ENCODE measurements at regions not wholly inside any gene's neighbourhood (a gene's known extent, or its start where the extent isn't known, plus 50 kb on each side); places are given as distances from the start of the nearest gene placed in this dataset.
"Not testable (repeated sequence)": the region's sequence is repeated elsewhere in the genome, so short reads cannot be mapped to it uniquely, and the experiment has no call there.

DNA sequence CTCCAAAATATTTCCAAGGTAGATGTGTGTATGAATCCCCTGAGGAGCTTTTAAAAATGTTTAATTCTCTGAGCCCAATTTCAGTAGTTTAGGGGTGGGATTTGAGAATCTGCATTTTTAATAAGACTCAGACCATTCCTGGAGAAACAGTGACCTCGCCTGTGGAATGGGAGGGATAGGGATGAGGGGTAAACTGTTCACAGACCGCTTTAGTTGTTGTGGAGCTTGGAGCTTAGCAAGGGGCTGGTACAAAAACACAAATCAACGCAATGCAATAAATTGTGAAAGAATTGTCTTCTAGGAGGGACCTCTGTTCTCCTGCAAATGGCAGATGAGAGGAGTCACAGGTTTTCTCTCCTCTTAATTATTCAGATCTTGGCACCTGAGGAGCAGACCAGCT lies 239.3 kb upstream of the SULF2 start:
- no peak for DNase-seq

DNA sequence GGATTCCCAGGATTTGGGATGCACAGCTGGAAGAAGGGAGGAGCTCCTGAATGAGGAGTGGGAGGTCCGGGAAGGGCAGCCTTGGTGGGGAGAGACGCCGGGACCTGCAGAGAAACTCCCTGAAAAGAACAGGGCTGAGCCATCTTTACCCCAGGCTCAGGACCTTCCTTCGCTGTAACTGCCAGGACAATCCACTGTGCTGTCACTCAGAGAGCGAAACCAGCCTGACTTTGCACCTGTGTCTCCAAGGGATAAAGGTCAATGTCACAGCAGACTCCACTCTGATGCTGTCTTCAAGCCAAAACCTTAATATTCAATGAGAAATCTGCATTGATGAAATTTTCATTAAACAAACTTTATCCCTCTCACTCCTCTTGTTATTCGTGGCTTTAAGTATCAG lies 235.4 kb upstream of the SULF2 start:
- DNase-seq = not testable (repeated sequence)

DNA sequence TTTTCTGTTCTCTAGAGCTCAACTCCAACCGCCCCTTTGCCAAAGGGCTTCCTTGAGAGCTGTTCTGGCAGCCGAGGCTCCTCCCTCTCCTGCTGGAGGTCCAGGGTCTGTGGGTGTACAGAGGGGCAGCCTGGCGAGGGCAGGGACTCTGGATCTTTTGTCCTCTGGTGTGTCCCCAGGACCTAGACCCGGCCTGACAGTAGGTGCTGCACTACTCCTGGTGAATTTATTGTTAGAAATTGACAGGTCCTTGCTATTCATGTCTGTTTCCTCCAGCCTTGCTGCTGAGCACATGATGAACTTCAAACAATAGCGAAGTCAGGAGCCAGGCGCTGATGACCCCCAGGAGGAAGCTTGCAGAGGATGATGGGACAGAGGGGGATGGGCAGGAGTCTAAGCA lies 234.7 kb upstream of the SULF2 start:
- no peak for DNase-seq

DNA sequence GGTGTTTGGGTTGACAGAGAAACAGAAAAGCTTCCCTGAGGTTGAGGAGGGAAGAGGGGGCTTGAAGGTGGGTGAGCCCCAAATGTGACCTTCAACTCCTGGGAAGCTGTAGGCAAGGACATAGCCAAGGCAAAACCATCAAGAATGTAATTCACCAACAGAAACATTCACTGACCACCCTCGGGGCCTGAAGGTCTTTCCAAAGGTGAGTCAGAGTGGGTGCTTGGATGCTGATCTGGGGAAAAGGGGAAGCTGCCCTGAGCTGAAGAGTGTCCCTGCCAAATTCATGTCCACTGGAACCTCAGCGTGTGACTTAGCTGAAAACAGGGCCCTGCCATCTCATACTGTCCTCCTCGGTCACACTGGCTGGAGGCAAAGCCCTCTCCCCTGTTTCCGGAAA lies 234.2 kb upstream of the SULF2 start:
- no peak for DNase-seq

DNA sequence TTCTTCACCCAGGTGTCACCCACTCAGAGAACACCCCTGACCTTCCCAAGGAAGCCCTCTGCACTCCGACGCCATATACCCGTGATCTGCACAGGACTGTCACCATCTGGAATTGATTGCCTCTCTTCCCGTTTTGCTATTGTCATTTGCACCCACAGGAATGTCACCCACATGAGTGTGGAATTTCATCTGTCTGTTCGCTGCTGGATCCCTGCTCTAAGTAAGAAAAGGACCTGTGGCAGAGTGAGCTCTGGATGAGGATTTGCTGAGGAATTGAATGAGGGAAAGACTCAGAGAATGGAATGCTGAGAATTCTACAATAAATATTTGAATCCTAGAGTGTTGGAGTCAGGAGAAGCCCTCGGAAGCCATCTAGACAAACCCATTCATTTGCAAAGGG lies 233.6 kb upstream of the SULF2 start:
- not testable (repeated sequence) for DNase-seq

DNA sequence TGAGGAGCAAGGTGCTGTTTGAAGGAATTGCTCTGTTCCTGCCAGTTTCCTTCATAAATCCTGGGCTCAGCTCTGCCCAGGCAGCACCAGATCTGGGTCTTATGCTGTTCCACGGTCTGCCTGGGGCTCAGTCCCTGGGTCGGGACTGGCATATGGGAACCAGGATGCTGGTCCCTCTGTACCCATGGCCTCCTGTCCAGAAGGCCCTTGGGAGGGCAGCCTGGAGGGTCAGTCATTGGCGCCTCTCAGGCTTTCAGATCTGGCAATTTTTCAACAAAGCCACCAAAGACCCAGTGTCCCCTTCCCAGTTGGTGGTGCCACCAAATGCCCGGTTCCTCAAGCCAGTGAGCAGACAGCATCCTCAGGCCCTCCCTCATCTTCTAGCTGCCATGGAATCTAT lies 232.7 kb upstream of the SULF2 start:
- DNase-seq = no peak

DNA sequence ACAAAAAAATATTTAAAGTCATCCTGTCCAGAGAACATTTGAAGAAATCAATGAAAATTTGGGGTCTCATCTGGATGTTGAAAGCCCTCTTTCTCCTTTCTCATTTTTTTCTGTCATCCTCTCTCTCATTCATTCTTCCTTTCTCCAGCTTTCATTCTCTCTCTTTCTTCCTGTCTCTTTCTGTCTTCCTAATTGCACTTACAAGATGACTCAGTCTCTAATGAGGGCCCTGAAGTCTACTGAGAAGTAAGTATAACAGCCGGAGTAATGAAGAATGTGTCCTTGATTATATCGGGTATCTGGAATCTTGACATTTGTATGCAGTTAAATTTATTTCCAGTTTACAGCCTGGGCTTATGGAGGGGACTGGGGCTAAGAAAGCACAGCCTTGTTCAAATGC lies 232.2 kb upstream of the SULF2 start:
- no peak for DNase-seq

DNA sequence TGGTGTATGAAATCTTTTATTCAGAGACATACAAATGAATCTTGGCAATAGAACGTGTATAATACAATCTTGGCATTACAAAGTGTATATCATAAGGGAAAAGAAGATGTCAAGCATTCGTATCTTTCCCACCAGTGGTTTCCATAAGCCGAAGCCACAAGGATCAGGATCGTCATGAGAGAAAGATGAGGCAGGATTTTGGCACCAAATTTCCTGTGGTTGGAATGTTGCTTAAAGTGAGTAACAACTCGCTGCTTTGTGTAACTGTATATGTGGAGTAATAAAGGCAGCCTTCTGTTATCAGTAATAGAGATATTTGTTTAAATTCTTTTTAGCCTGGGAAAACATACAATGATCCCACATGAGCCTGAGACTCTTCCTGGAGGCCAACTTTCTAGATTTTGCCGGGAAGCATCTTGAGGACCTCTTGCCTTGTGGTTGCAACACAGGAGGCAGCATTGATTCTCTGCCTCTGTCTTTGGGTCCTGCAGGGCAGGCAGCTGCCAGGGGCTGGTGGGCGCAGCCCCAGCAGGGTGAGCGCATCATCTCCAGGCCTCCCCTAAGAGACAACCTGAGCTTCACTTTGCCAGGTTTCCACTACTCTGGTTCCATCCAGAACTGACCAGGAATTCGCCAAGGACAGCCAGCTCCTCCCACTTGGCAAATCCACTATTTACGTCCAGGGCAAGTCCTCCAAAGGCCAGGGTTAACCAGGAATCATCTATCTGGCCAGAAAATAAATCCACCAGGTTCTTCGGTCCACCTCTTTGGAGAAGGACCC lies 230.9 kb upstream of the SULF2 start:
- DNase-seq = no peak

DNA sequence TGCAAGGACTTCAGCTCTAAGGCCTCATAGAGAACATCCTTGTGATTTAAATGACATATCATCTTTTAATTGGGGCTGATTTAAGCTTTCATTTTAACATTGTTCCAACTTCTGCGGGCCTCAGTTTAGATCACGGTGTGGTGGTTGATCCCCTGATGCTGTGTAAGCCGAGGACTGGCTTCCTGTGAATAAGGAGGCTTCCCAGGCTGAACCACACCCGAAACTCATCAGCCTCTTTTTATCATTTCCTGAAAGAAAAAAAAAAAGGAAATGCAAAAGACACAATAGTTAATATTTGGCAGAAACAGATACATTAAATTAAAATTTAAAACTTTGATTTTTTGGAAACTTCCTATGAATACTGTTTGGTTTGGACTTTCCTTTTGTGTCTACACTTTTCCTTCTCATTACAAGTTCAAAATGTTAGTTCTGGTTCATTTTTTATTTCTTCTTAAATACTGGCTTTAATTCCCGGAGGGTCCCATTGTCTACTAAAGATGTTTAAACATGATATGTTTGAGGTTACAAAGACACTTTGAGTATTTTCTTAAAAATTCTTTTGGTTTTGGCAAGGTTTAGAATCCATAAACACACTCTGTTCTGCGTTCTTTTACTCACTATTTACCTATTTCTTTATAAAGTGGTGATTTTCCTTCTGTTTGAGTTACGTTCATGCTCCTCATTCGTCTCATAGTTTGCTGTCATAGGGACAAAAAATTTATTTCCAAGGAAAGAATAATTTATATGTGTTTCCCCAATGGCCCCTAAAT lies 230.0 kb upstream of the SULF2 start:
- no peak for DNase-seq

DNA sequence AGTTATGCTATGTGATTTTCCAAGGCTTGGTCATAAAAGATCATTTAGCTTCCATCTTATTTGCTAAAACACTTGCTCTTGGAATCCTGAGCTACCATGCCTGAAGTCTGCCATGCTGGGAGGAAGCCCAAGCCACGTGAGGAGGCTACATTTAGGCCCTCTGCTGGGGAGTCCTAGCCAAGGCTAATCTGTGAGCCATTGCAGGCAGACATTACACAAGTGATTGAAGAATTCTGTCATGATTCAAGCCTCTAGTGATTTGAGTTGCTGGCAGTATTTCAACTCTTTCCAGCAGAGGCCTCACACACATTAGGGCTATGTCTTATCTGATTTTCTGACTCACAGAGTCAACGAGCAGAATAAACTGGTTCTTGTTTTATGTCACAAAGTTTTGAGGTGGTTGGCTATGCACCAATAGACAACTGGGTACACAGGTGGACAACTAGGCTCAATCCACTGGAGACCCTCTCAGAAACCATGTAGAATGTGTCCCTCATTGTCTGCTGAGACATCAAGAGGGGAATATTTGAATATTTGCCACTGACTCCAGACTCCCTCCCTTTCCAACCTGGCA lies 227.2 kb upstream of the SULF2 start:
- DNase-seq = no peak

DNA sequence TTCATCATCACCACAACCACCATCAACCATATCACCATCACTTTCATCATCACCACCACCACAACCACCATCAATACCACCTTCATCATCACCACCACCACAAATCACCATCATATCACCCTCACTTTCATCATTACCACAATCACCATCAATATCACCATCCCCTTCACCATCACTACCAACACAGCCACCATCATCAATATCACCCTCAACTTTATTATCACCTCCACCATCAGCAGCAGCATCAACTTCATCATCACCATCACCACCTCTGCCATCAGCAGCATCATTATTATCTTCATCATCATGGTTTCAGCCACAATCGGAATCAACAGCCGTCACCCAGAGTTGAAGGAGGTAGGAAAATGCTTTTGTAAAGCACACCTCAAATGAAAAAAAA lies 225.7 kb upstream of the SULF2 start:
- DNase-seq = no peak

DNA sequence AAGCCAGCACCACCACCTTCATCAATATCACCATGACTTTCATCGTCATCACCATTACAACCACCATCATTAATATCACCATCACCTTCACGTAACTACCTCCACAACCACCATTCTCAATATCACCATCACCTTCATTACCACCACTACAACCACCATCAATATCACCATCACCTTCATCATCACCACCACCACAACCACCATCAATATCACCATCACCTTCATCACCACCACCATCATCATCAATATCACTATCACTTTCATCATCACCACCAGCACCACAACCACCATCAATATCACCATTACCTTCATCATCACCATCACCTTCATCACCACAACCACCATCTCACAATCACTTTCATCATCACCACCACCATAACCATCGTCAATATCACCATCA lies 225.3 kb upstream of the SULF2 start:
- no peak for DNase-seq

DNA sequence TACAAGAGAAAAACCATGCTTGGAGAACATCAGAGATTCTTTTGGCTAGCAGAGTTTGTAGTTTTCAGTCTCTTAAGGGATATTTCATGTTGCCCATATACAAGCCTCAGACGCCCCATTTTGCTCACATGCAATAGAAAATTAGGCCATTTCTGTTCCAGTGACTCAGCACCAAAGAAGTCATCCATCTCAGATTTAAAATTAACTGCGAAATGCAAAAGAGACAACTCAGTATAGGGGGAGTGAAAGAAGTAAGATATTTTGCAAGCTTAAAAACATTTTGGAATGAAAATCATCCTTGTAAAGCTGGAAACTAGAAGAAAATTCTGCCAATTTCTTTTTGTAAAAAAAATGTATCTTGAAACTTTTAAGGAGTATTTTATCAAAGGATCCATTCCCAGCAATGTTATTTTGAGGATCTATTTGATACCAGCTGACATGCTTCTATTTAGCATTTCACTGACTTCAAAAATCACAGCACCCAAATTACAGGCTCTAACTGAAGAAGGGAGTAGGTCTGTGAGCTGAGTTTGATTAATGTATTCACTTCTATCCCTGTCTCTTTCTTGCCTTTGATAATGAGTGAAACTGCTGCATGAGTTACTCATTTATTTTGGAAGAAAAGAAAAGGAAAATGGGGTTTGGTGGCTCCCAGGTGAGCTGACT lies 223.7 kb upstream of the SULF2 start:
- DNase-seq = no peak

DNA sequence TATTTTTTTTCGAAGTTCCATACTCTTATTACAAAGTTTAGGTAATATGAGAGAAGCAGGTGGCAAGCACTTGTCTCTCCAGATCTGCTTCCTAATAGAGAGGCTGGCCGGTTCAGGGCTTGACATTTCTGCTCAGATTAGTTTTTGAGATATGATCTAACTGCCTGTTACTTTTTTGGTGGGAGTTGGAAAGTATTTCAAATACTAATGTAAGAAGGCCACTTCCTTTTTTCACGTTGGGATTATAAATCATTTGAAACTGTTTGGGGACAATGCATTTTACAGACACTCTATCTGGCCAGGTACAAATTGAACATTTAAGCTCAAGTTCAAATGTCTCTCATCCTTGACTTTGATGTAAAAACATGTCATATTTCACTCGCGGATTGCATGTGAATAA lies 222.1 kb upstream of the SULF2 start:
- no peak for DNase-seq

DNA sequence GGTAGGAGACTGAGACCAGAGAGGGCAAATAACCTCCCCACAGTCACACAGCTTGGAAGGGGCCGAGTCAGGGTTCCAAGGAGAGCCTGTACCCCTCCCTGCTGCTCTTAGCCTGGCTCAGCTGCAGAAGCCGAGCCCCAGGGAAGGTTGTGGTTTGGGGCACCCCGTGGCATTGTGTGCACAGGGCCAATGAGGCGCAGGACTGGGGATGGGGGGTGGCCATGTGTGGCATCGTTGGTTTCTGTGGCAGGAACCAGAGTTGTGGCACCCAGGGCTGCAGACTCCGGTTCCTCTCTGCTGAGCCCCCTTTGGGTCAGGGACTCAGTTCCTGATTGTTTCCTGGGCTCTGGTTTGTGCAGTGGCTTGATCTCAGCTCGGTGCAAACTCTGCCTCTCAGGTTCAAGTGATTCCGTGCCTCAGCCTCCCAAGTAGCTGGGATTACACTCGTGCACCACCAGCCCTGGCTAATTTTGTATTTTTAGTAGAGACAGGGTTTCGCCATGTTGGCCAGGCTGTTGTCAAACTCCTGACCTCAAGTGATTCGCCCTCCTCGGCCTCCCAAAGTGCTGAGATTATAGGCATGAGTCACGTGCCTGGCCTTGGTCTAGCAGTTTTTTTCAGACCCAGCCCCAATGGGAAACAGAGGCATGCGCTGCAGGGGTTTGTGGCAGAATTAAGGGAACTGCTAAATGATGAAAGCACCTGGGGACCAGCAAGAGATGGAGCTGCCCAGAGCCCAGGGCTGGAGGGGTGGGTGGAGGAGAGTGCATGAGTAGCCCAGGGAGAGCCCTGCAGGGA lies 221.0 kb upstream of the SULF2 start:
- DNase-seq = no peak

DNA sequence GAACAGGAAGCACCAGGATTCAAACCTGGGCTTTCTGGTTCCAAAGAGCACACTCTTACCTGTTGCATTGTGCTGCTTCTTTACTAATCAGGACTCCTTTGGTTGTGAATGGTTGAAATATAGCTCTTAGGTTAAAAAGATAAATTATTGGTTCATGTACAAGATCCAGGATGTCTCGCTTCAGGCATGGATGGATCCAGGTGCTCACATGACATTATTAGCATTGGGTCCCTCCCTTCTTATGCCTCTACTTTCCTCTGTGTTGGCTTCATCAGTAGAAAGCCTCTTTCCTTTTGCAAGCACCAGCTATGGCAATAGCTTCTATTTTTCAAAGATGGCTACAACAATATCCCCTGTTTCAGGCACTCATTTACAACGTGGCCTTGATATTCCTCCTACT lies 217.7 kb upstream of the SULF2 start:
- DNase-seq = no peak

DNA sequence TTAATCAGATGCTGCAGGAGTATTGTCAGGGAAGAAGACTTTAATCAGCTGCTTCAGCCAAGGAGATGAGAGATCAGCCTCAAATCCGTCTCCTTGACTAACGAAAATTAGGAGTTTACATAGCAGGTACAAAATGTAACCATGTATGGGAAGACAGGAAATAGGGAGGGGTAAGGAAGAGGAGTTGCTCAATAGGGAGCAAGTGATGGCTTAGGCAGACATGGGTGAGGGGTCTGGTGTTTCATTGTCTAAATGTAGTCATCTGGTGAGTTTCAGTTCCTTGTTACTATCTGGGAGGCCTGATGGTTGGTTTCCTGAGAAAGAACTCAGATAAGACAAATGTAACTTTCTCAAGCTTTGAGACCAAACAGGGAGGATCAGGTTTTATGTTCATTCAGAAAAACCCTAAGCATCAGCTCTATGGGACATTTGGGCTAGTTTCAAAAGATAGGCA lies 217.3 kb upstream of the SULF2 start:
- no peak for DNase-seq

DNA sequence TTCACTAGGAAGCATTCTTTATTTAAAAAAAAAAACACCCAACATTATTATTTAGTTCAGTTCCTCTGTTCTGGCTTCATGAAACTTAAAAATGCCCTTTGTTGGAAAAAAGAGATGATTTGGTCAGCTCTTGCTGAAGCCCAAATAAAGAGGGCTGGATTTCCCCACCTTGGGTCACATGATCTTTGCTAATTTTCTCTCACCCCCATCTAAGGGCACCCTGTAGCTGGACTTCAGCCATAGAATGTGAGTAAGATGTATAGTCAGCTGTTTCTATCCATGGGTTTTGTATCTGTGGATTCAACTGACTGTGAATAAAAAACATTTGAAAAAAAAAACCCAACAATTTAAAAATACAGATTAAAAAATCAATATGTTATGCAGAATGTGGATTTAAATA lies 213.9 kb upstream of the SULF2 start:
- no peak for DNase-seq

DNA sequence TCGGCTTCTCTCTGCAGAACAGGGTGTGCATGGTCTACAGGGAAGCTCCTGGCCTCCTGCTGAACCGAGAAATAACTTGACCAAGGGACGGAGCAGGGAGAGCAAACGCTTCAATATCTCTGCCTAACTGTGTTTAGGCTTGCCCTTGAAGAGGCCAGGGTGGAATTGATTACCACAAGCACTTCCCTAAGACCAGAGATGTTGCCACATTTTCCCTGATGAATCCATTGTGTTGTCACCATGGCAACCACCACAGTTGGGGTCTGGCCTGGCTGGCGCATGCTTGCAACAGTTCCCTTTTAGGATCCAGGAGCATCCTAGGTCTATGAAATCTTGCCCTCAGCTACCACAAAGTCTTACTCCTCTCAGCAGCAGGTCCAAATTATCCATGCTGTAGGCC lies 213.5 kb upstream of the SULF2 start:
- DNase-seq = no peak

DNA sequence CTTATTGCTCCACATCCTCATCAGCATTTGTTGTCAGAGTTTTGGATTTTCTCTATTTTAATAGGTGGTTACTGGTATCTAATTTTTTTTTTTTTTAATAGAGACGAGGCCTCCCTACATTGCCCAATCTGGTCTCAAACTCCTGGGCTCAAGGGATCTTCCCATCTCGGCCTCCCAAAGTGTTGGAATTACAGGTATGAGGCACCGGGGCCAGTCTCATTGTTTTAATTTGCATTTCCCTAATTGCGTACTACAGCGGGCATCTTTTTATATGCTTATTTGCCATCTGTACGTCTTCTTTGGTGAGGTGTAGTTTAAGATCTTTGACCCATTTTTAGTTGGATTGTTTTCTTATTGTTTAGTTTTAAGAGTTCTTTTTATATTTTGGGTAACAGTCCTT lies 210.4 kb upstream of the SULF2 start:
- DNase-seq = no peak

DNA sequence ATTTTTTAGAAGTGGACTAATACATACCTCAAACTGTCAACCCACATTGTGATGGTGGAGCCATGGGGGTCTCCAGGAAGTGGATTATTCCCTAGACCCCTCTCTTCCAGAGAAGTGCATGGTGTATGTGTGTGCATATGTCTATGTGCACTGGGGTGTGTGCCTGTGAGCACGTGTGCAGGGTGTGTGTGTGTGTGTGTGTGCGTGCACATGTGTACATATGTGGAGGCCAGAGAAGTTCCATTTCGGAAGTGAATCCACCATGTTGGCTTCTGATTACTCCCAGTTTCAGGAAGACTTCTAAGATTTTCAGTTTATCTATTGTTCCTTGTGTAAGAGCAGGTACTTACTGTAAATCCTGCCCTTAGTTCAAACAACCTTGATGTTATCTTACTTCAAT lies 208.5 kb upstream of the SULF2 start:
- no peak for DNase-seq

DNA sequence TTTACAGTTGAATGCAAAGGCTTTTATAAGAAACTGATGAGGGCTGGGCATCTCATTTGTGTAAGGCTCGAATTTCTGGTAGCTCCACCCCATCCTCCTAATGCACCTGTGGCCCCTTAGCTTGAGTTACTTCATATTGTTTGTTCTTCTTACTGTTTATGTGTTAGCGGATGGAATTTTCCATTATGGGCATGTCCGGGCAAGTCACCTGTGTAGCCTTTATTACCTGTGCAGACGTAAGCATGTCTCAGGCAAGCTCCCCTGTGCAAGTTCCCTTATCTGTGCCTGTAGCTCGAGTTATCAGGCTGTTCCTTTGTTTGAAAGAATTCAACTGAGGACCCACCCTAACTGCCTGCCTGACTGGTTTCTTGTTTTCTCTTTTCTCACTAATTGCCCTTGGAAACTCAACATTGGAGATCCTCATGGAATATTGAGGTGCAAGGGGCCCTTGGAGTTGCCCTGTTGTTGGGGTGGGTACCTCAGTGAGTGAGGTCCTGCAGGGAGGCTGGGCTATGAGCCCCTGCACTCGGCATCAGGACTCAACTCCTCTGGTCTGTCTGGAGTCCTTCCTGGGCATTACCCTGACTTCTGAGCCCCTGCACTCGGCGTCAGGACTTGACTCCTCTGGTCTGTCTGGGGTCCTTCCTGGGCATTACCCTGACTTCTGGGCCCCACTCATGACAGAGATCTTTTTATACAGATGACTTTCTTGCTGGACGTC lies 207.9 kb upstream of the SULF2 start:
- no peak for DNase-seq
